GM12865 (cell line): ENCODE measurements at regions not wholly inside any gene's neighbourhood (a gene's known extent, or its start where the extent isn't known, plus 50 kb on each side); places are given as distances from the start of the nearest gene placed in this dataset.
"Not testable (repeated sequence)": the region's sequence is repeated elsewhere in the genome, so short reads cannot be mapped to it uniquely, and the experiment has no call there.

Source experiments
- DNase-seq: peaks from one replicate; pipeline ENCODE4 v3.0.0; 2010; ENCODE audit warnings: low read depth
- H3K4me3 ChIP-seq: 2 replicates; pipeline ENCODE4 v1.5.1; 2011; ENCODE audit warnings: mild to moderate bottlenecking, low read depth, low read length, control low read depth
- CTCF ChIP-seq: IDR thresholded peaks from 2 replicates; pipeline ENCODE4 v1.5.1; 2011; ENCODE audit warnings: low read length, control low read depth, low read depth, inconsistent platforms; ENCODE audit not compliant: insufficient read depth; ENCODE audit errors: missing control alignments

- no peak overlapping the region for H3K4me3 ChIP-seq
- no peak for DNase-seq
- TF ChIP-seq CTCF = no peak
Observed at GRCh38 chr10:60531006-60531405, 141.3 kb upstream of the ANK3 start.

- TF ChIP-seq CTCF = no peak
- H3K4me3 ChIP-seq = no peak overlapping the region
- DNase-seq = no peak
Observed at GRCh38 chr10:60527676-60528075, 138.0 kb upstream of the ANK3 start.

GRCh38 chr10:60525716-60526585, 136.3 kb upstream of the ANK3 start:
- H3K4me3 ChIP-seq = no peak overlapping the region
- TF ChIP-seq CTCF = no peak
- no peak for DNase-seq

- H3K4me3 ChIP-seq = no peak overlapping the region
- DNase-seq = no peak
- TF ChIP-seq CTCF = no peak
Observed at GRCh38 chr10:60524541-60524940, 134.9 kb upstream of the ANK3 start.

- DNase-seq, H3K4me3 ChIP-seq: not testable (repeated sequence)
Observed at GRCh38 chr10:60523371-60523770, 133.7 kb upstream of the ANK3 start.

GRCh38 chr10:60522617-60523016, 132.9 kb upstream of the ANK3 start:
- DNase-seq = no peak
- TF ChIP-seq CTCF = no peak
- no peak overlapping the region for H3K4me3 ChIP-seq

GRCh38 chr10:60521974-60522405, 132.3 kb upstream of the ANK3 start:
- H3K4me3 ChIP-seq = no peak overlapping the region
- no peak for TF ChIP-seq CTCF
- no peak for DNase-seq
